NOMO-1 (cell line): ENCODE measurements at regions not wholly inside any gene's neighbourhood (a gene's known extent, or its start where the extent isn't known, plus 50 kb on each side); places are given as distances from the start of the nearest gene placed in this dataset.

Experiments
- DNase-seq, 2 experiments: peaks; one replicate each; lab custom pipeline; 2025; ENCODE audit not compliant: unreplicated experiment in 2 of 2; lab: John Stamatoyannopoulos, UW

GRCh38 chr7:46440186-46440585 is 519.1 kb upstream of the IGFBP3 start:
- no peak for DNase-seq

GRCh38 chr7:46432708-46433107 is 511.6 kb upstream of the IGFBP3 start:
- no peak for DNase-seq

DNA sequence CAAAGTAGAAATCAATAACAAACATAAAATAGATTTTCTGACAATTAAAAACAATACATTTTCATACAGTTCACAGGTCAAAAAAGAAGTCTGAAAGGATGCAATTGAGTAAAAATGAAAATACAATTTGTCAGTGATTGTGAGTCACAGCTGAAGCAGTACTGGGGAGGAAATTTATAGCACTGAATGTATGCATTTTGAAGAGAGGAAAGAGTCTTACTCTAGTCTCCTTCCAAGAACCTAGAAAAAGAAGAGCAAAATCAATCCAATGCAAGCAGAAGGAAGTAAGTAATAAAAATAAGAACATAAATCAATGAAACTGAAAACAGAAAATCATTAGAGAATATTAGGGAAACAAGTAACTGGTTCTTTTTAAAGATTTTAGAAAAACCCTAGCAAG is 507.2 kb upstream of the IGFBP3 start:
- no peak for DNase-seq

GRCh38 chr7:46424934-46425333 is 503.9 kb upstream of the IGFBP3 start:
- DNase-seq, result no peak

- DNase-seq, result no peak
Observed at GRCh38 chr7:46421441-46422230, 500.6 kb upstream of the IGFBP3 start.

DNA sequence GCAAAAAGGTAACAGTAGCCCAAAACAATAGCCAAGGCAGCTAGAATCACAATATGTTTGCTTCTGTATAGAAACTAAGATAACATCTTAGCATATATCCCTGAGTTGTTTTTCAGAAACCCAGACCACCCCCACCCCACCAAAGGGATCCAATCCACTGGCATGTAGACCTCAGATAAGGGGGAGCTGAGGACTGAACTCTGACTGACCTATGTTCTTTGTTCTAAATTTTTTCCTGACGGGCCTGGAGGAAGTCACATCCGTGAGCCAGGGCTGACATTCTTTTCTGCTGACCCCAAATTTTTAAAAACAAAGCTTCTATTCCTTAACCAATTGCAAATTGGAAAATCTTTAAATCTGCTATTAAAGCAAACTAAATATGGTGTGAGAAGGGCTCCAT is 493.9 kb upstream of the IGFBP3 start:
- no peak for DNase-seq

DNA sequence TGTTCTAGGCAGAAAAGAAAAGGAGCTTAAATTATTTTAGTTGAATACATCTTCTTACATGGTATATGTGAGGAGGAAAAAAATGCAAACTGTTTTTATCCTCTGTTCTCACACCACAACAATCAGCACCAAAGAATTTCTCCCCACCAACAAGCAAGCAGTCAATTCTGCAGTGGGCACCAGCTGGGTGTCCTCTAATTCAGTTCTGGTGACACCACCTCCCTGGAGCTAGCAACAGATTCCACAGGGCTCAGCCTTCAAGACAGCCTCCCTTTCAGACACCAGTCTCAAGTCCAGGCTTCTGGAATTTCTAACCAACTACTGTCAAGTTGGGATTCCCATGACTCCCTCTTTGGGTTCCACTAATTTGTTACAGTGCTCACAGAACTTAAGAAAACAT is 490.2 kb upstream of the IGFBP3 start:
- no peak for DNase-seq

DNA sequence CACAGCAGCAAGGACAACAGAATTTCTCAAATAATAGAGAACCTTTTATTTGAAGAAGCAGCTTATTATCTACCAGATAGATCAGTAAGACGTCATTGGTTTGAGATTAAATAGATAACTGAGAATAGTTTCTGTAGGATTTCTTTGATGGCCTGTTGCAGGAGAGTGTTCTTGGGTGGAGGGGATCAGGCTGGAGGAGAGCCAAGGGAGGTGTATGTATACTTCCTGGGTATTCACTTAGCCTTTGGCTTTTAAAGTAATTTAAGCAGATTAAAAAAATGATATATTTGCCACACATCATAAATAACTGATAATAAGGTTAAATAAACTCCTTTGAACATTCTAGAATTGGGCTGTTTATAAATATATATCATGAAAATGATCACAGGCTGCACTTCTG is 486.1 kb upstream of the IGFBP3 start:
- DNase-seq, result no peak

DNA sequence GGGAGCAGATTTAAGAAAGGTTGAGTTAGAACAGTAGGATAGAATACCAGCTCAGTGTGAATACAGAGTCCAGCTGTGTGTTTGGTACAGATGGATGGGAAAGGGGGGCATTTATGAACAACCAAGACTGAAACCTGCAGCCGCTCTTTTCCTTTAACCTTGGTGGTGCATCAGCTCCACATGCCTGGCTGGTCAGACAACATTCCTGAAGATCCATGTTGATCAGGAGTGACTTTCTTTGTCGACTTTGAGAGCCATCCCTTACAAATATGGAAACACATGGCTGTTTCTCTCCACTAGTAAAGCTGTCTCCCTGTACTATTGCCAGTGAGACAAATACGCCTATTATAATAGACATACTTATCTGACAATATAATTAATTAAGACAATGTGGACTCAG is 476.5 kb upstream of the IGFBP3 start:
- DNase-seq, result no peak

- DNase-seq, result no peak
Observed at GRCh38 chr7:46396481-46396880, 475.4 kb upstream of the IGFBP3 start.

- DNase-seq, result no peak
Observed at GRCh38 chr7:46393142-46393541, 472.1 kb upstream of the IGFBP3 start.

DNA sequence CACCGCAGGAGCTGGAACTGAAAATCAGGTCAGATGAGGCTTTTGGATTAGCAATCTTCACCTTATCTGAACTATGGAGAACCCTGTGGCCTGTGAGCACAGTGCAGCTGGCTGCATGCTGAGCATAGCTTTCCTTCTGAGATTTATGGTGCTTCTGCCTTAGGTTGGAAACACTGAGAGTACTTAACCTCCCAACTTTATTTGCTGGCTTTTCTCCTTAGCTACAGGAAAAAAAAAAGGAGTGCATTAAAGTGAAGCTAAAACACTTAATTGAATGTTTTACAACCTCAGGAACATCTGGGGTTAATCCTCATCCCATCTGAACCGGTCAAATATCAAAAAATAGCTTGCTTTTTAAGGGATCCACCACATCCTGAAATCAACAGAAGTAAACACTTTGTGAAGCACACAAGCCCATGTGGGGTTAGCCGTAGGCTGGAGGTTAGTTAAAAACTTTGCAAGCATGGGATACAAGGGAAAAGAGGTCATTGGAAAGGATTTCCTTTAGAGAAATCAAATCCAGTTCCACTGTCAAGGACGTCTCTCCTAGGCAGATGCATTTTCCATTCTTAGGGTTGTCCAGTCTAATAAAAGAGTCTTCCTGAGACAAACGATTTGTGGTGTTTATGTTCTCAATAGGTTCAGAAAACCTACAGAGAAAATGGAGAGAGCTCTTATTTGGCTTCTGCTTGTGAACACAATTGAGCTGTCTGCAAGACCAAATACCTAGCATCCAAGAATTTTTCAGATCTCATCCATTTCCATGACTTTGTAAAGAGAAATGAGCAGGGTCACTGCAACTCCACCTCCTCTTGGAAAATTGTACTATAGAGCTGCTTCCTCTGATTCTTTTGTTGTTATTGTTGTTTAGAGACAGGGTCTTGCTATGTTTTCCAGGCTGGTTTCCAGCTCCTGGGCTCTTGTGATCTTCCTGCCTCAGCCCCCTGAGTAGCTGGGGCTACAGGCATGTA is 470.4 kb upstream of the IGFBP3 start:
- no peak for DNase-seq

- no peak for DNase-seq
Observed at GRCh38 chr7:46390042-46390441, 469.0 kb upstream of the IGFBP3 start.

DNA sequence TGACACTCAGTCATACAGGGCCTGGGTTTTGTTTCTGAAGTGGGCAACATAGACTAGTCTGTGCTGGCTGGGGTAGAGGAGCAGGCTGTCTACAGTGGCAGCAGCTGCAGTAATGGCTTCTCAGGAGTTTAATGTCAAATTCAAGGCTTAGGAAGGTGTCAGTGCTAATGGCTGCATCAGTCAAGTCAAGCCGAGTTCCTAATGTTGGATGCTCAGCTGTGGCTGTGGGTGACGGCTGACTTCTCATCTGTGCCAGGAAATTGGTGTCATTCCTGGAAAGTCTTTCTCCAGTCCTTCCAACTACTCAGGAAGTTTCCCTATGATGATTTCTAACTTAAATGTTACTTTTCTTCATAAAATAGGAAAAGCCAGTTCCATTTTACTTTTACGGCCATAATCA is 468.1 kb upstream of the IGFBP3 start:
- no peak for DNase-seq

- DNase-seq, result no peak
Observed at GRCh38 chr7:46387646-46388045, 466.6 kb upstream of the IGFBP3 start.

GRCh38 chr7:46386428-46387399 is 465.6 kb upstream of the IGFBP3 start:
- DNase-seq, result no peak

- DNase-seq, result no peak
Observed at GRCh38 chr7:46385662-46386309, 464.7 kb upstream of the IGFBP3 start.

DNA sequence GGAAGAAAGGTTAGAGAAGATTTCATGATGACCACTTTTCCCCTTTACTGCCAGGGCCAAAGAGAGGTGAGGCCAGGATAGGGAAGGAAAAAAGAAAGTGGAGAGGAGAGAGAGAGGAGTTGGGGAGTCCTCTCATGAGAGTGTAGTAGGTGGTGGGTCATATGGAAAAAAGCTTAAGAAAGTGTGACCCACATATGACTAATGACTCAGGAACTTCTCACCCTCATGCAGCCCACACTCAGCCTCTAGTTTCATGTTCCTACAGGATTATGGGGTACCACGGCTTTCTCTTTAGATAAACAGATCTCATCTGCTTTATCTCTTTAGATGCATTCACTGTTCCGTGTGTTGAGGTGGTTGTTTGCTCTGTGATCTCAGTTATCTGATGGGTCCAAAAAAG is 462.5 kb upstream of the IGFBP3 start:
- DNase-seq, result no peak

- no peak for DNase-seq
Observed at GRCh38 chr7:46369933-46370654, 449.0 kb upstream of the IGFBP3 start.

GRCh38 chr7:46368871-46369270 is 447.8 kb upstream of the IGFBP3 start:
- no peak for DNase-seq
